Head of caudate nucleus (tissue), 42 donors: ENCODE measurements at regions not wholly inside any gene's neighbourhood (a gene's known extent, or its start where the extent isn't known, plus 50 kb on each side); places are given as distances from the start of the nearest gene placed in this dataset.

Experiments
- DNase-seq, 42 donors: peaks; one replicate each; pipeline versions ENCODE4 v3.0.0 to v3.0.0-alpha.2; 2020 to 2021; ENCODE audit warnings: mixed read lengths in 7 of 42
- intact Hi-C: fragments of 100-400 bp; cut with DNase I; formaldehyde crosslinking; loops from one replicate; pipeline ENCODE4 v1.15.0; 2022

GRCh38 chr9:88236511-88237478 is 98.5 kb upstream of the SPATA31C2 start:
- DNase-seq = peak in 39 of 42 donors; percentile 11 to 72 (median 54)
- intact Hi-C loops = no loop called here

DNA sequence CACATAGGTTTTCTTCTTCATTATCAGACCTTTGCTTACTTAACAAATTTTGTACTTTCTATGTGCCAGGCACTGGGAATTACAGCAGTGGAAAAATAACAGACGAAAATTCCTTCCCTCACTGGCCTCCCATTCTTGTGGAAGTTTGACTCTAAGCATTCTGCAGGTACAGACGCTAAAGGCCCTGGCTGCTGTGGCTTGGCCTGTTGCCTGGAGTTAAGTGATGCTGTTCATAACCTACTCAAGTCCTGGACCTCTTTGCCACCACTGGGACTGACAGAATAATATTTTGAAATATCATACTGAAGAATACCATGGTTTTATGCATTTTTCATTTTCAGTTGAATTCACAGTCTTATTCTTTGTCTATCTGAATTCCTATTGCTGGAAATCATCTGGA is 97.3 kb upstream of the SPATA31C2 start:
- intact Hi-C loops = no loop called here
- peak in 1 of 42 donors; percentile 26 for DNase-seq

- peak in 1 of 42 donors; percentile 15 for DNase-seq
These were observed 95.8 kb upstream of the SPATA31C2 start for GRCh38 chr9:88234114-88234513.

DNA sequence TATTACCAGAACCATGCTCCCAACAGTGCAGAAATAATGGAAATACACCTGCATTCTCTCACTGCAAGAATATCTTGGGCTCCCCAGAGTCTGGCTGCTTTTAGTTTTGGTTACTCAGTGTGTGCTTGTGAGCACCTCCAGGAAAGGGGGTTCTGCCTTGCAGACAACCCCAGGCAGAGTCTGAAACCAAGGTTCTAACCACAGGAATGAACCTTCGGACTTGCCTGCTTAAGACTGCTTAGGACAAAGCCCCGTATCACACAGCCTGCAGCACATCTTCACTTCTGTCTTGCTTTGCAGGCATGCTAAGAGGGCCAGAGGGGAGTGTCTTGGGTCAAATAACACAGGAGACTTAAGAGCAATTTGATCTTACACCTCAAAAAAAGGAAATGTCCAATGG is 94.8 kb upstream of the SPATA31C2 start:
- intact Hi-C loops = no loop called here
- DNase-seq = no peak

More at GRCh38 chr9:88234114-88234513, 95.8 kb upstream of the SPATA31C2 start:
- intact Hi-C loops = no loop called here

DNA sequence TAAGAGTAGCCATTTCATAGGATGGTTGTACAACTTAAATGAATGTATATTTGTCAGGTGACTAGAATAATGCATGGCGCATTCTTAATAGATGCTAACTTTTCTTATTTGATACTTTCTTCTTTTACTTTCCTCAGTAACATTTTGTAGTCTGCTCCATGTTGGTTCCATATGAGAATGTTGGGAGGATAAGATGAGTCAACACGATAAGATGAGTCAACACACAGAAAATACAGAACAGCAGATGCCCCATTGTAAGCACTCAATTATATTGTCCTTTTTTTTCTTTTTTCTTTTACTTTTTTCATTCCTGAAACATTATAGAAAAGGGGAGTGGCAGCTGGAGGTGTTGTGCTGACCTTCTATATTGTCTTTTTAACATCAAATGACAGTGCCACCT is 92.3 kb upstream of the SPATA31C2 start:
- DNase-seq = no peak
- intact Hi-C loops = no loop called here

DNA sequence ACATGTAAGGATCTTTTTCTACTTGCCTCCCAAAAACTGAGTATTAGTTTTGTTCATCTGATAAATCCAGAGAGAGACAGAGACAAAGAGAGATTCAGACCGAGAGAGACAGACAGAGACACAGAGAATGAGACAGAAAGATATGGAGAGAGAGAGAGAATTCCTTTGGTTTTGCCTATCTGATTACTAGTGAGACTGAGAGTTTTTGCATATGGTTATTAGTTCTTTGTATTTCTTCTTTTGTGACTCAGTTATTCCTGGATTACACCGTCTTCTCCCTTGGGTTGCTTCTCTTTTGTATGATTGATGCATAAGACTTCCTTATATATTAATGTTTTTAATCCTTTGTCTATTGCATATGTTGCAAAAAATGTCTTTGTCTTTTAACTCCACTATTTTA is 91.2 kb upstream of the SPATA31C2 start:
- no peak for DNase-seq
- intact Hi-C loops = no loop called here

GRCh38 chr9:88224938-88225337 is 86.7 kb upstream of the SPATA31C2 start:
- no peak for DNase-seq
- intact Hi-C loops = no loop called here

- intact Hi-C loops = no loop called here
- peak in 2 of 42 donors; percentile 7 to 20 for DNase-seq
These were observed 82.8 kb upstream of the SPATA31C2 start for GRCh38 chr9:88221105-88221504.

GRCh38 chr9:88220652-88221051 is 82.4 kb upstream of the SPATA31C2 start:
- intact Hi-C loops = no loop called here
- no peak for DNase-seq

DNA sequence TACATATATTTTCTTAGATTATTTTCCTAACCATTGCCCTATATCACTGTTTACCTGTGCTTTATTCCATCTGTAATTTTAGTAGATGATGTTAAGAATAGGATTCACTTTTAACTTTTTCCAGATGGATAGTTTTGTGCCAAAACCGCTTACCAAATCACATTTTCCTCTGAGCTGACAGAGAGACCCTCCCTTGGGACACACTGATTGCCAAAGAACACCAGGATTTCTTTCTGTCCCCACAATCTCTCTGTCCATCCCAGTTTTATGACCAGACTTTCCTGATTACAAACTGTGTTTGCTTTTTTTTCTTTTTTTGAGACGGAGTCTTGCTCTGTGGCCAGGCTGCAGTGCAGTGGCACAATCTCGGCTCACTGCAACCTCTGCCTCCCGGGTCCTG is 81.3 kb upstream of the SPATA31C2 start:
- intact Hi-C loops = no loop called here
- no peak for DNase-seq

DNA sequence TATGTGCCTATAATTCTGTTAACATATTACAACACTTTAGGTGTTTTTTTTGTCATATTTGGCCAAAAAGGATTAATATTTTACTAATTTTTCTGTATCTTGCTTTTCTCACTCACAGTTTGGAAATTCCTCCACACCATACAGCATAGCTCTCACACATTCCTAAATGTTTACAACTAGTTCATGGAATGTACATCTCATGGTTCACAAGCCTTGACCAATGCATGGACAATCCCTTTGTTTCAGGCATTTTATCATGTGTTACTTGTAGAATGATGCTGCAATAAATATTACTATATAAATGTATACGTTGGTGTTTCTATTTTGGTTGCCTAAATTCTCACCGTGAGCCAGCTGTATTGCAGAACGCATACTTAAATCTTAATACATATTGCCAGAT is 80.5 kb upstream of the SPATA31C2 start:
- no peak for DNase-seq
- intact Hi-C loops = no loop called here

DNA sequence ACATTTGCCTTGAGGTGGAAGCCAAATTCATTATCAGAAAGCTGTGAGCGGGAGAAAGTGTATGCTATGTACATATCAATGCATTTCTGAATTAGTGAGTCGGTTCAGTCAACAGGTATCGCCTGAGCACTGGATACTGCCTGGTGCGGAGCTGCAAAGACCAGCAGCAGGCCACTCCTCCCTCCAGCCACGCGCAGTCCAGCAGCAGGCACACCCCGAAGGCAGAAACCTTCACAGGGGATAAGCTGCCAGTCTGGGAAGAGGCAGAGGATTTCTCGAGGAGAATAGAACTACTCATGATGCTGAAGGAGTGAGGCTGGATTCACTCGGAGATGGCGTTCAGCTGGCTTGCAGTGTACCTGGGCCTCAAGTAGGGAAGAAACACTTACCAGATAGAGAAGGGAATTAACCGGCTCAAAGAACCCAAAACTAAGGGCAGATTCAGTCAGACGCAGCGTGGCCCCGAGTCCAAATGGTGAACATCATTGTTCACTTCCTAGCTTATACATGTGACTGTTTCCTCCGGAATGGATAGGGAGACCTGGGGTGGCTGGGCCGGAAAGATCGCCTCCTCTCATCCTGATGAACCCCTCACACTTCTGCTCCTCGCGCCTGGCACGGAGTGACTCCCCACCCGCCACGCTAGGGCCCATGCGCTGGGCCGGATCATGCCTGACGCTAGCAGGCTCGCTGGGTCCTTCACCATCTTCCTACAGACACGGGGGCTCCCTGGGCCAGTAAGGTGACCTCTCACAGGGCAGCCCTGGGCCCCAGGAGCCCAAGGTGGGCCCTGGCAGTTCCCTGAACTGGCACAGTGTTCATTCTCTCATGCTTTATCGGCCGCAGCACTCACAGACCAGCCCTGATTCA is 78.1 kb upstream of the SPATA31C2 start:
- intact Hi-C loops = no loop called here
- DNase-seq = no peak

GRCh38 chr9:88215196-88216125 is 77.2 kb upstream of the SPATA31C2 start:
- no peak for DNase-seq
- intact Hi-C loops = no loop called here

- DNase-seq = no peak
- intact Hi-C loops = no loop called here
These were observed 64.0 kb upstream of the SPATA31C2 start for GRCh38 chr9:88202321-88202720.

DNA sequence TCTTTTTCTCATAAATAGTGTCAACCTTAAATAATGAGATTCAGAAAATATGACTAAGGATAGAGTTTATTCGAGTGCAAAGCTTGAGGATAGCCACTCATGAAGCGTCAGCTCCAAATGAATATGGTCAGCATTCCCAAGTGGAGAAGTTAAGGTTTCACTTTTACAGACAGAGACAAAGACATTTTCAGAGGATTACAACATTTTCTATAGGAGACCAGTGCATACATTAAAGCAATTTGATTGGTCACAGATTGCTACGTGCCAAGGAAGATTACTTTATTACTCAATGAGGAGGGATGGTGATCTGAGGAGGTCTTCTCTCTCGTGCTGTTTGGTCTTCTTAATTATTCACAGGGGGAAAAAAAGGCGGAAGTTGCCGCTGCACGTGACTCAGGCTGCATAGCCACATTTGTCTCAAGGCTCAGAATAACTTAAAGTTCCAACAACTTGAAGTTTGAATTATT is 60.1 kb upstream of the SPATA31C2 start:
- intact Hi-C loops = no loop called here
- no peak for DNase-seq

GRCh38 chr9:88197781-88198340 is 59.6 kb upstream of the SPATA31C2 start:
- no peak for DNase-seq
- intact Hi-C loops = no loop called here

DNA sequence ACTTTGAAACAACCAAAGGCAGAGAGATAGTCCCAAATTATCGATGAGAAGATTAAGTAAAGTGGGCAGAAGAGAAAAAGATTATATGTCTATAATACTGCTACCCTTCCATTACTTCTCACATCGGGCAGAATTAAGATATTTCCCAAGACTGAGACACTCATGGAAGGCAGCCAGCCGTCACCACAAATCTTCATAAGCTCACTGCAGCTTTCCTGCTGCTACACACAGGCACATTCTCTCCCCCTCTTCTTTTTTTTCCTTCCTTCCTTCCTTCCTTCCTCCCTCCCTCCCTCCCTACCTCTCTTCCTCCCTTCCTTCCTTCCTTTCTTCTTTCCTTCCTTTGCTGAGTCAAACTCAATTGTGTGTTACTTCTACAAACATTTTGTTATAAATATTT is 58.7 kb upstream of the SPATA31C2 start:
- intact Hi-C loops = no loop called here
- no peak for DNase-seq

DNA sequence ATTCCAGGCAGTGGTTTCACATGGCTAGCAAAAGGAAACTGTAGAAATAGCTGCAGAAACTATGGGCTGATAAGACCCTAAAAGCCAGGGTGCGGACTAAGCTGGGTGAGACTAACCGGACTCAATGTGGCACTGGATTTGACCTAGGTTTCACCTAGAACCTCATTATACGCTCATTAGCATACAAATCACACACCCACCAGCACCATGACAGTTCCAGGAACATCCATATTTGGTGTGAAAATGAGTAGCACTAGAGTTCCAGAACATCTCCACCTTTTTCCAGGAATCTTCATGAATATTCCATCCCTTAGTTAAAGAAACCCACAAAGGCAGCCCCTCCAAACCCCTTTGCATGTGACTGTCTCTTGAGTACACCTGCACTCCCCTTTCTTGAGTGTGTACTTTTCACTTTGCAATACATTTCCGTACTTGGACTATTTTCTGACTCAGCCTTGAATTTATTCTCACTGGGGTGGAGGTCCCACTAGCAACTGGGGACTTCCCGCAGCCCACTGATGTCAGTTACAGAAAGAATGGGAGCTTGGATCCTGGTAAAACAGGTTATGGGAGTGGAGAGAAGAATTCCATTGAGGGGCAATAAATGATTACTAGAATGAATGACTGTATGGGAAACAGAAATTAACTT is 58.0 kb upstream of the SPATA31C2 start:
- DNase-seq = peak in 8 of 42 donors; percentile 13 to 49 (median 30)
- intact Hi-C loops = no loop called here
